SU-DHL-6 (cell line): ENCODE measurements at regions not wholly inside any gene's neighbourhood (a gene's known extent, or its start where the extent isn't known, plus 50 kb on each side); places are given as distances from the start of the nearest gene placed in this dataset.

ENCODE experiments used
- CTCF ChIP-seq: fragments of 200-600 bp; sonication (generic); IDR thresholded peaks from one replicate; pipeline ENCODE4 v1.5.1; 2017; ENCODE audit warnings: antibody characterized with exemption, mild to moderate bottlenecking, low read length, moderate library complexity; ENCODE audit not compliant: insufficient read depth, poor library complexity, severe bottlenecking
- EZH2phosphoT487 ChIP-seq: fragments of 200-600 bp; sonication (generic), shearing (Covaris generic); conservative IDR thresholded peaks from 2 replicates; pipeline ENCODE4 v1.6.1; 2018; ENCODE audit warnings: mild to moderate bottlenecking, antibody characterized with exemption, low read length, moderate library complexity, mixed read lengths

GRCh38 chr11:91984033-91984584, 240.5 kb upstream of the FAT3 start:
- TF ChIP-seq EZH2phosphoT487, result no peak
- no peak for TF ChIP-seq CTCF
